SIG-M5 (cell line): ENCODE measurements at regions not wholly inside any gene's neighbourhood (a gene's known extent, or its start where the extent isn't known, plus 50 kb on each side); places are given as distances from the start of the nearest gene placed in this dataset.
A peak's percentile ranks its signal among the peaks of the same experiment; 100 is the strongest.
"Not testable (repeated sequence)": the region's sequence is repeated elsewhere in the genome, so short reads cannot be mapped to it uniquely, and the experiment has no call there.

Source experiments
- DNase-seq: peaks from one replicate; lab custom pipeline; 2025; lab: John Stamatoyannopoulos, UW

DNA sequence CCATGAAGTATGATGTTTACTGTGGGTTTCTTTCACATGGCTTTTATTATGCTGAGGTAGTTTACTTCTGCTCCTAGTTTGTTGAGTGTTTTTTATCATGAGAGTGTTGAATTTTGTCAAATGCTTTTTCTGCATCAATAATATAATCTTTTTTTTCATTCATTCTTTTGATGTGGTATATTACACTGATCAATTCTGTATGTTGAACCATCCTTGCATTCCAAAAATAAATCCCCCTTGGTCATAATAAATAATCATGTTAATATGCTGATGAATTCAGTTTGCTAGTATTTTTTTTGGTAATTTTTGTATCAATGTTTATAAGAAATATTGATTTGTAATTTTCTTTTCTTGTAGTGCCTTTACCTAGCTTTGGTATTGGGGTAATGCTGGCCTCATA, 97.9 kb upstream of the ZNF648 start:
- no peak for DNase-seq

DNA sequence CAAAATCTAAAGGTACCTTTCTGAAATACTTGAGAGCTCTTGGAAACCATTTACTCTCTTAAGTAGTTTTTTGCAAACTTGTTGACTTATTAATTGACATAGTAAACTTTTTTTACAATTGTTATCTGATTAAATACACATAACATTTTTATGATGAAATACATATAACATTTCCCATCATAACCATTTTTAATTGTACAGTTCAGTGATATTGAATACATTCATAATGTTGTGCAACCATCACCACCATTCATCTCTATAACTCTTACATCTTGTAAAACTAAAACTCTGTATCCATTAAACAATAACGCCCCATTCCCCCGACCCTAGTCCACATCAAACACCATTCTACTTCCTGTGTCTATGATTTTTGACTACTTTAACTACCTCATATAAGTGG, 95.7 kb upstream of the ZNF648 start:
- no peak for DNase-seq

GRCh38 chr1:182154425-182154824, 92.9 kb upstream of the ZNF648 start:
- not testable (repeated sequence) for DNase-seq

DNA sequence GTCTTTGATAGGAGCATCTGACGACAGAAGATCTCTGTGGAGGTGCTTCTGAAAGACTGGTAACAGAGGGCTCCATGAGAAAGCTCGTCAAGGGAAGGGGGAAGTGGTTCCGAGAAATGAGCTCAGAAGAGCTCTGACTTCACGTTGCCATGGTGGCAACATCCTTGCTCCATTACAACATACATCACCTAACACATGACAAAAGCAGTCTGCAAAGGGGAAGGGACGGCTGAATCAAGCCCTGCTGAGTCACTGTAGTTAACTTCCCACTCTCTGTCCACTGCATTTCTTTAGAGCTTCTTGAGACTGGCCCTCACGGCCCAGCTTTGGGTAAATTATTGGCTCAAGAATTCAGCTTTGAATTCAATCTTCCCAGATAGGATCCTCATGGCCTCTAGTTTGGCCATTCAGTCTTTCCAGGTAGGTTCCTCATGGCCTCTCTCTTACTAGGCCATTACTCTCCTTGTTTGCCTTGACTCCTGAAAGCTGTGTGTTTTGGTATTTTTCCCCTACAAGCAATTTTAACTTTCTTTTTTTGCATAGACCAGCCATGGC, 88.0 kb upstream of the ZNF648 start:
- DNase-seq: peak; percentile 96

DNA sequence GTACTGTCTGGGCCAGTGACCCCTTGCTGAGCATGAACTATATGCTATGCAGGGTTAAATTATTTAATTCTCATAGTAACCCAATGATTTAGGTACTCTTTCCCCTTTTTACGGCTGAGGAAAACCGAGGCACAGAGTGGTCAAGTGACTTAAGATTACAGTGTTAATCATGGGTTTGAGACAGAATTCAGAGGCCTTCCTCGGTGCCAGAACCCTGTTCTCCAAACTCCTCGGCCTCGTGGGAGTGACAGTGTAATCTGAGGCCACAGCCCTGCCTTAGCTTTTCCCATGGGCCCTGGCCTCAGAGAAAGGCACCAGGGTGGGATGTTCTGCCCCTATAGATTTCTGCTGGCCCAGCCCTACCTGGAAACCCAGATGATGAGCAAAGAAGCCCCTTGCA, 86.4 kb upstream of the ZNF648 start:
- DNase-seq: no peak

DNA sequence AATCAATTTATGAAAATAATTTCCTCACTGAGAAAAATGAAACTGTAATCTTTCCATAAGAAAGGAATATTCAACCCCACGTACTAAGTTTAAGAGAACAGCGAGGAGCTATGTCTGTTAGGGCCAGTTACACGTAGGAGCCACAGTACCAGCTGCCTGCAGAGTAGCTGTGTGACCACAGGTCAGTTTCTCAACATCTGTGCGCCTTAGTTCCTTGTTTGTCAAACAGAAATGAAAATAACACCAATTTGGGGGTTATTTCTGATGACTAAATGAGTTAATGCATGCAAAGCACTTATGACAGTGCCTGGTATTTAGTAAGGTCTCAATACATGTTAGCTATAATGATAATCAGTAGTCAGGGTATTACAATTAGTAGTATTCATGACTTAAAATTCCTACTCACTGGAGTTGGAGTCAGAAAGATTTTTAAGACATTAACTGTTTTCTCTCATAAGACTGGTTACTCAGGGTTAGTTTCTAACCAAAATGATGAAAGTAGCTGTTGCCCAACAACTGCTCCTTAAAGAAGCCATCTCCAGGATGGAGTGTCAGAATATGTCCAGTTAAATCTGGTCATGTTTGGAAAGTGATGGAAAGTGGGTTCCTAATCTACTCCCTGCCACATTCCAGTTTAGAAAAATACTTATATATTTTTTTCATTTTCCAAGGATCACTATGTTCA, 85.8 kb upstream of the ZNF648 start:
- DNase-seq: peak; percentile 54

DNA sequence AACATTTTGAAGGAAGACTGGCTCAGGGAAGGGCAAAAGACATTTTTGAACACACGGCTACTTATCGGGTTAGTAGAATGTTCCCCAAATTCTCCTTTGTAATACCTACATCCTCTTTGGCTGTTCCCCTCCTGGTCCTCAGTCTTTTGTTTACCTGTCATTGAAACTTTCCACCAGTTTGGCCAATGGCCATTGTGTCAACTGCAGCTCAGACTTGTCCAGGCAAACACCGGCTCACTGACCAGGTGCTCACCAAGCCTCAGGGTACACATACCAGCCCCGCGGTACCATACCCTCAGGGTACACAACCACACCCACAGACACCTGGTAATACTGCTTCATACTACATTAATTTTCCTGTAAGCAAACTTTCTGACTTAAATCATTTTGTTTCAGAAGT, 84.8 kb upstream of the ZNF648 start:
- no peak for DNase-seq

GRCh38 chr1:182145441-182145840, 83.9 kb upstream of the ZNF648 start:
- no peak for DNase-seq

DNA sequence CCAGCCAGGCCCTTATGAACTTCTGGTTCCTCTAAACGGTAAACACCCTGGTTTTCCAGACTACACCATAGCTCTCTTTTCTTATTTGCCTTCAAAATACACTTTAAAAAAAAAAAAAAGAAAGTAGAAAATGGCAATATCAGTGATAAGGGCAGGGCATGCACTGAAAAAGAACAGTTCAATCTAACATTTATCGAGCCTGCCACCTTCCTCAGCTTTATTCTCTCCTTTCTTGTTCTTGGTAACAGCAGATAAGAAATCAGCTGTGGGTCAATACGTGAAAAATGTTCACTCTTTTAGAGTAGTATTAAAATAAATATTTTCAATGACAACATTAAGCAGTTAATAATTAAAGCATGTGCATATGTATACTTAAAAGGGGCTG, 83.1 kb upstream of the ZNF648 start:
- DNase-seq: no peak

DNA sequence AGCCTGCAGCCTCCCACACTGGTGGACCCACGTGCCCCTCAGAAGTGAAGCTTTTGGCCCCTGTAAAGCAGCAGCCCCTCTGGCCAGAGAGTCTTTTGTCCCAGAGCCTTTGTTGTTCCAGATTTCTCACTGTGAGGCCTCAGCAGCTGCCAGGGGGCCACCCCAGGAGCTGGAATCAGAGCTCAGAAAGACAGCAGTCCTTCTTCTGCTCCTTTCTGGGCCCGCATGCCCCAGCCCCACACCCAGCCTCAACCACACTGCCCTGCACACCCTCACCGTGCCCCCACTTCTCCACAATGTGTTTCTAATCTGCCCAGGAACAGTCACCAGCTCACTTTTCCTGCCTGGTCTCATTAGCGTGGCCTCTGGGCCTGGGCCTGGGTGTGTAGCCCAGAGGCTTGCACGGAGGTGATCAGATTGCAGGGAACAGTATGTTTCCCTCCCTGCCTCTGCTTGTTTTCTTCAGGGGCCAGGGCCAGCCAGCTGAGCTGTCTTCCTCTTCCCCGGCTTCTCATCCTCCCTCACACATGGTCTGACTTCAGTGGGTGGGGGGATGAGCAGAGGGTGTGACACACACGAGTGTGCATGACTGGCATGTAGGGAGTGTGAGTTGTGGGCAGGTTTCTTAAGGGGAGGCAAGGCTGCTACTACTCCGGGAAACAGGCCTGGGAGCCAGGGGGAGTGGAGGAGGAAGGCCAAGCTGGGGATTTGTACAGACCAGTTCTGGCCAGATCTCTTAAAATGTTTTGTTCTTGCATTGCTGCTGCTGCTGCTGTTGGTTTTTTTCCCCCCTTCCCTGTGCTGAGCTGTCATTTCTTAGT, 82.5 kb upstream of the ZNF648 start:
- no peak for DNase-seq

- peak; percentile 6 for DNase-seq
Observed at GRCh38 chr1:182143154-182143657, 81.7 kb upstream of the ZNF648 start.

DNA sequence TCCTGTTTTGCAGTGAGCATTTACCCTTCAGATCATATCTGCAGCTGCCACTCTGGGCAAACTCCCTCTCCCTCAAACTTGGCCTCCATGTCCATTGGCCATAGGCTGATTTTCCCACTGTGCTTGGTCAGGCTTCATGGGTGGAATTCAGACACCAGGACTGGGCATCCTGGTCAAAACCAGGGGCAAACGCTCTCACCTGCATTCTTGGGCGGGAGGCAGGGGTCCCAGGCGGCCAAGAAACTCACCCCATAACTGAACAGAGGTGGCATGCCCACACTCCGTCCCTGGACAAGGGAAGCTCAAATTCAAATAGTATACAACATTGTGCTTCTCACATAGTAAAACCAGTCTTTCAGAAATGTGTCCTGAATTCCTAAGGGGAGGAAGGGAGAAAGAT, 81.1 kb upstream of the ZNF648 start:
- no peak for DNase-seq

DNA sequence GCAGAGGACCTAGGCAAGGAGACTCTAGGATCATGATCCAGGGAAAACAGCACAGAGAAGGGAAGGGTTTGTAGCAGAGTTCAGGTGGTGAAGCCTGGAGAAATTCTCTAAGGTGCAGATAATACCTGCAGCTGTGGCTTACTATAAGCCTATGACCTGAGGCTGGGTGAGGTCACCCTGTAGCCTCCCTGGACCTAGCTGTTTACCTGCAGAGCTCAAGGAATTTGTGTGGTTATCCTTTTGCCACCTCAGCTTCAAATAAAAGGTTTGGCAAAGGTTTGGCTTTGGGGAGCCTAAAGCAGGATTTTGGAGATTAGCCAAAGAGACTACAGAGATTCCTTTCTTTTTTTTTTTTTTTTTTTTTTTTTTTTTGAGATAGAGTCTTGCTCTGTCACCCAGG, 79.5 kb upstream of the ZNF648 start:
- DNase-seq: no peak

- no peak for DNase-seq
Observed at GRCh38 chr1:182139496-182139895, 78.0 kb upstream of the ZNF648 start.

DNA sequence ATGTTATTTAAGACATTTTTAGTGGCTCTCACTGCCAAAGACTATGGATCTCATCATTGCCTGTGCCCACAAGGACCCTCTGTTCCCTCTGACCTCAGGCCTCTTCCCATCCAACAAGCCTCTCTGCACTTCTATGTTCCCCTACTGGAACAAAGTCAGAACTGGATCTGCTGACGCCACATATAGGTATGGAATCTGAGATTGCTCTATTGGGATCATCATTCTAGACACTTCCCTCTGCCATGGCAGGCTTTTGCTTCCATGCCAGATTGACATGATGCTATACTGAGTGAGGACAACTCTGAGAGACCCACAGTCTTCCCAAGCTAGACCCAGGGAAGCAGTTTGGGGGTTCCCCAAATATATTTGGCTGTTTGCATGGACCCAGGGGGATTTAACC, 76.0 kb upstream of the ZNF648 start:
- DNase-seq: no peak

DNA sequence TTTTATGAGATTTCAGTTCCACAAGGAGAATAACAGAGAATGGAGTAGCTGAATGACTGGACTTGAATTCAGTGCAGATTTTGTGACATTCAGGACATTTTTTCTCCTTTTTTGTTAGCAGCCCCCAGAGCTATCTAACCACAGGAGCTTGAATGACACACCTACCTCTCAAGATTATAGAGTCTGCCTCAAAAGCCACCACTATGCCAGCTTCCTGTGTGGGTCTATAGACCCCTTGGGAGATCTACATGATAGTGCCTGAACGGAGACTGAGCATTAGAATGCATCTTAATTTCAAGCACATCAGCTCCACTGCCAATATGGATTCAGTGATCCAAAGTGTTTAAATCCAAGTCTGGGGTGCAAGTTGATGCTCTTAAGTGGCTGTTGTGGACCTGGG, 74.4 kb upstream of the ZNF648 start:
- no peak for DNase-seq

GRCh38 chr1:182134257-182134656, 72.7 kb upstream of the ZNF648 start:
- no peak for DNase-seq

DNA sequence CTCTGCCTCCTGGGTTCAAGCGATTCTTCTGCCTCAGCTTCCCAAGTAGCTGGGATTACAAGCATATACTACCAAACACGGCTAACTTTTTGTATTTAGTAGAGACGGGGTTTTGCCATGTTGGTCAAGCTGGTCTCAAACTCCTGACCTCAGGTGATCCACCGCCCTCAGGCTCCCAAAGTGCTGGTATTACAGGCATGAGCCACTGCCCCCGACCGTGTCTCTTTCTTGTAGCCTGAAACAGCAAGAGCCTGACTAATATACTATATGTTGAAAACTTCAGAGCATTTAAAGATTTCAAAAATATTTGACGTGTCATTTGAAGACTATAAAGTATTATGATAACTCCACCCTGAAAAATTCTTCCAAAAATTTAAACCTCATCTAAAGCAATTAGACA, 71.7 kb upstream of the ZNF648 start:
- DNase-seq: no peak

GRCh38 chr1:182129398-182129797, 67.9 kb upstream of the ZNF648 start:
- no peak for DNase-seq

DNA sequence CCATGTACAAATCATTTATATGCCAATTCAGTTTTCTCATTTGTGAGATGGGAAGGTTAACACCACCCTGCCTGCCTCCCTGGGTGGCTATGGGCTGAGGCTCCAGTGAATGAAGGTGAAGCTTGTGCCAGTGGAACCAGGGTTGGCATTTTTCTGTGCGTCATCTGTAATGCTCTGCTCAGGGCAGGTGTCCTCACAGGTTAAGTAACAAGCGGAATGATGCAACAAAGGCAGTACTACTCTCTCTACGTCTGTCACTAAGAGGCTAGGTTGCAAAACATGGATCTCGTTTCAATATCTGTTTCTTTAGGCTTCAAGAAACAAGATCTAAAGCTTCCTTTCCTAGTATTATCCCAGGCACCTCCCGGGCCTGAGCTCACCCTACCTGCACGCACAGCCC, 67.0 kb upstream of the ZNF648 start:
- DNase-seq: no peak

DNA sequence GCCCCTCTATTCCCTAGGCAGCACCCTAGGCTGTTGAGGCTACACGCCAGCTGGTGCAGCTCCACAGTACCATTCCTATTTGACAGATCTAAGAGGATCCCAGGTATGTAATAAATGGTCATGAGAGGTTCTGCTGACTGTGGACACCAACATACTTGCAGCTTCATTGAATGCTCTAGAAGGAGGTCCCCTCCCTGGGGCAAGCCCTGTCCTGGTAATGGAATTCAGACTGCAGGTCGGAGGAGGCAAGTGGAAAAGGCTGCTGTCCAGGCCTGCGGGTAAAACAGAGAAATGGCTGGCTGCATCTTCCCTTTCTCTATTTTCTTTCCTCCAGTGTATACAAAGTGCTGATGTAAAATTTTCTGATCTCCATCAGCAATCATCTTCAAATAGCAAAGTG, 66.1 kb upstream of the ZNF648 start:
- no peak for DNase-seq

- no peak for DNase-seq
Observed at GRCh38 chr1:182126272-182126800, 64.8 kb upstream of the ZNF648 start.

DNA sequence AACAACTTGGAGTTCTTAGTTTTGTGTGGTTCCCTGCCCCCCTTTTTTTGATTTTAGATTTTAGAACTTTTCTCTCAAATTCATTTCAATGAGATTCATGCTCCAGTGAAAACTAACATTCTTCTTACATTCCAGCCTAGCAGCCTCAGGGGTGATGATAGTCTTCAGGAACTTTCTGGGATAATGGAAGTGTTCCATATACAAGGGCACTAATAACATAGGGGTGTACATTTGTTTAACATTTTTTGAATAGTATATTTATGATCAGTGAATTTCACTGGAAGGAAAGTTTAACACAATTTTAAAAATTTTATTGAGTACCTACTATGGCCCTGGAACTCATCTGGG, 61.4 kb upstream of the ZNF648 start:
- no peak for DNase-seq
